K562 (cell line): ENCODE measurements at regions not wholly inside any gene's neighbourhood (a gene's known extent, or its start where the extent isn't known, plus 50 kb on each side); places are given as distances from the start of the nearest gene placed in this dataset.

ENCODE experiments used
- CAMTA2 ChIP-seq: fragments of 250-450 bp; sonication (Bioruptor Pico); conservative IDR thresholded peaks from 2 replicates; pipeline ENCODE4 v1.5.1; 2022
- EZH2 ChIP-seq: IDR thresholded peaks from 2 replicates; pipeline ENCODE4 v1.6.1; 2012; ENCODE audit warnings: low read depth, mild to moderate bottlenecking, inconsistent platforms, low read length, borderline replicate concordance
- JUND ChIP-seq, 2 experiments: IDR thresholded peaks; 2 replicates in 1 of 2; 3 replicates in 1 of 2; pipeline ENCODE4 v1.6.1; 2011; ENCODE audit warnings: borderline replicate concordance in 2 of 2, low read depth in 2 of 2, low read length in 2 of 2, improper control_type of control experiment in 1 of 2, missing biosample characterization in 1 of 2, missing genetic modification characterization in 1 of 2, missing genetic modification reagents in 1 of 2
- NRF1 ChIP-seq, 2 experiments: fragments of 450-650 bp; IDR thresholded peaks in 1 of 2; conservative IDR thresholded peaks in 1 of 2; 2 replicates each; pipeline ENCODE4 v1.6.1; 2014; ENCODE audit warnings: mild to moderate bottlenecking in 2 of 2
- PATZ1 ChIP-seq: fragments of 250-450 bp; sonication (Bioruptor Pico); IDR thresholded peaks from 2 replicates; pipeline ENCODE4 v1.5.0; 2020; ENCODE audit warnings: mild to moderate bottlenecking, borderline replicate concordance
- PHB2 ChIP-seq: fragments of 450-650 bp; IDR thresholded peaks from 2 replicates; pipeline ENCODE4 v1.6.1; 2017; ENCODE audit warnings: low read depth
- RFX1 ChIP-seq: fragments of 450-650 bp; IDR thresholded peaks from 2 replicates; pipeline ENCODE4 v1.6.1; 2016; ENCODE audit warnings: mild to moderate bottlenecking, moderate library complexity
- TAF1 ChIP-seq: IDR thresholded peaks from 2 replicates; pipeline ENCODE4 v1.6.1; 2011; ENCODE audit warnings: mild to moderate bottlenecking, low read length, moderate library complexity; ENCODE audit not compliant: insufficient read depth, control insufficient read depth, severe bottlenecking; ENCODE audit errors: extremely low read depth
- TBP ChIP-seq: optimal IDR thresholded peaks from 2 replicates; pipeline ENCODE3; 2011; ENCODE audit warnings: low read depth, low read length, improper control_type of control experiment
- U2AF2 ChIP-seq: fragments of 200-400 bp; formaldehyde crosslinking; optimal IDR thresholded peaks from 2 replicates; pipeline ENCODE3; 2017; ENCODE audit warnings: low read depth, mild to moderate bottlenecking, low read length
- ZKSCAN1 ChIP-seq: fragments of 150-350 bp; IDR thresholded peaks from 2 replicates; pipeline ENCODE4 v1.6.1; 2016; ENCODE audit warnings: low read depth, low read length
- ZNF24 ChIP-seq: fragments of 450-650 bp; IDR thresholded peaks from 2 replicates; pipeline ENCODE4 v1.6.1; 2016
- TF ChIP-seq, protein P1 (sequence below): sonication (generic); formaldehyde crosslinking; IDR thresholded peaks from 2 replicates; pipeline ENCODE4 v1.8.0; 2022; ENCODE audit warnings: mild to moderate bottlenecking, low read depth, missing genetic modification reagents
- TF ChIP-seq, protein P2 (sequence below), 3 experiments: IDR thresholded peaks in 2 of 3; conservative IDR thresholded peaks in 1 of 3; 2 replicates each; pipeline ENCODE4 v1.5.1; 2011 to 2012; ENCODE audit warnings: low read length in 3 of 3, mild to moderate bottlenecking in 3 of 3, control low read depth in 2 of 3, improper control_type of control experiment in 1 of 3, inconsistent platforms in 1 of 3, low read depth in 1 of 3, mixed read lengths in 1 of 3, moderate library complexity in 1 of 3; ENCODE audit not compliant: insufficient read depth in 2 of 3

- TF ChIP-seq JUND (IDR thresholded peaks at IDR 0.05; ENCODE audit: borderline replicate concordance, low read depth, low read length) (no peak), JUND (tag; IDR thresholded peaks at IDR 0.05; ENCODE audit: borderline replicate concordance, low read depth, low read length) (no peak), ZKSCAN1 (no peak), PATZ1 (CRISPR knock-in tag) (no peak), RFX1 (no peak), CAMTA2 (CRISPR knock-in tag) (no peak), NRF1 (conservative IDR thresholded peaks at IDR 0.05 in 1 of 2, IDR thresholded peaks at IDR 0.05 in 1 of 2) (no peak), TAF1 (no peak), TBP (no peak), U2AF2 (no peak), EZH2 (no peak), PHB2 (no peak), ZNF24 (no peak)
- TF ChIP-seq, protein P1, sequence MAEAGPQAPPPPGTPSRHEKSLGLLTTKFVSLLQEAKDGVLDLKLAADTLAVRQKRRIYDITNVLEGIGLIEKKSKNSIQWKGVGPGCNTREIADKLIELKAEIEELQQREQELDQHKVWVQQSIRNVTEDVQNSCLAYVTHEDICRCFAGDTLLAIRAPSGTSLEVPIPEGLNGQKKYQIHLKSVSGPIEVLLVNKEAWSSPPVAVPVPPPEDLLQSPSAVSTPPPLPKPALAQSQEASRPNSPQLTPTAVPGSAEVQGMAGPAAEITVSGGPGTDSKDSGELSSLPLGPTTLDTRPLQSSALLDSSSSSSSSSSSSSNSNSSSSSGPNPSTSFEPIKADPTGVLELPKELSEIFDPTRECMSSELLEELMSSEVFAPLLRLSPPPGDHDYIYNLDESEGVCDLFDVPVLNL, result no peak
- TF ChIP-seq, protein P2, sequence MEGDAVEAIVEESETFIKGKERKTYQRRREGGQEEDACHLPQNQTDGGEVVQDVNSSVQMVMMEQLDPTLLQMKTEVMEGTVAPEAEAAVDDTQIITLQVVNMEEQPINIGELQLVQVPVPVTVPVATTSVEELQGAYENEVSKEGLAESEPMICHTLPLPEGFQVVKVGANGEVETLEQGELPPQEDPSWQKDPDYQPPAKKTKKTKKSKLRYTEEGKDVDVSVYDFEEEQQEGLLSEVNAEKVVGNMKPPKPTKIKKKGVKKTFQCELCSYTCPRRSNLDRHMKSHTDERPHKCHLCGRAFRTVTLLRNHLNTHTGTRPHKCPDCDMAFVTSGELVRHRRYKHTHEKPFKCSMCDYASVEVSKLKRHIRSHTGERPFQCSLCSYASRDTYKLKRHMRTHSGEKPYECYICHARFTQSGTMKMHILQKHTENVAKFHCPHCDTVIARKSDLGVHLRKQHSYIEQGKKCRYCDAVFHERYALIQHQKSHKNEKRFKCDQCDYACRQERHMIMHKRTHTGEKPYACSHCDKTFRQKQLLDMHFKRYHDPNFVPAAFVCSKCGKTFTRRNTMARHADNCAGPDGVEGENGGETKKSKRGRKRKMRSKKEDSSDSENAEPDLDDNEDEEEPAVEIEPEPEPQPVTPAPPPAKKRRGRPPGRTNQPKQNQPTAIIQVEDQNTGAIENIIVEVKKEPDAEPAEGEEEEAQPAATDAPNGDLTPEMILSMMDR (IDR thresholded peaks at IDR 0.05 in 2 of 3, conservative IDR thresholded peaks at IDR 0.05 in 1 of 3; ENCODE audit: insufficient read depth in 2 of 3, low read depth in 1 of 3, low read length in 3 of 3), result no peak
Observed at GRCh38 chr5:8471581-8471980, 602.6 kb downstream of the MTRR start.
